ENCODE measurements at regions not wholly inside any gene's neighbourhood (a gene's known extent, or its start where the extent isn't known, plus 50 kb on each side); places are given as distances from the start of the nearest gene placed in this dataset.
"Not testable (repeated sequence)": the region's sequence is repeated elsewhere in the genome, so short reads cannot be mapped to it uniquely, and the experiment has no call there.

DNA sequence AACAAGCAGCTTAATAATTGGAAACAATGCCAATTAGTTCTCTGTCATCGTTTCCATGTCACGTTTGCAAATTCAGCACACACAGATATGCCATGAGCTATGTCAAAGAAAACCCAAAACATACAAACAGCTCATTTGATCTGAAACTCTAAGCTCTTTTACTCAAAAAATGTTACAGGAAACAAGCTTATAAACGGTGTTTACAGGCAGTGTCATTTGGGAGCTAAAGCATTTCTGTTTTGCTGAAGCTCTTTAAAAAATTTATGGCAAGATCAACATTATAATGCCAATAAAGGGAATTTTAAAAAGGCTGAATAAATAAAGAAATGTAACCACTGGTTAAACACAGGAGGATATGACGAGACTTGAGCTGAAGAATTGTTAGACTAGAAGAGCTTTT, 94.0 kb upstream of the HS3ST2 start:
- no peak overlapping the region for H3K4ac ChIP-seq (ENCODE audit: low read depth, low read length)
- H2AK5ac ChIP-seq (ENCODE audit: low read length) = no peak overlapping the region
- H2AFZ ChIP-seq (ENCODE audit: insufficient read depth, low read length, poor library complexity) = no peak overlapping the region
- no peak overlapping the region for H3K4me3 ChIP-seq (ENCODE audit: low read depth, low read length)
- H3K4me1 ChIP-seq (ENCODE audit: control insufficient read depth in 1 of 2, insufficient read depth in 2 of 2, low read length in 2 of 2) = no peaks in the 10 kb centered on the region
- no peaks in the 10 kb centered on the region for H3K79me2 ChIP-seq (ENCODE audit: control insufficient read depth, insufficient read depth, low read length, poor library complexity)
- no peak overlapping the region for H4K12ac ChIP-seq (ENCODE audit: low read depth, low read length)
- H3K36me3 ChIP-seq (ENCODE audit: control insufficient read depth in 1 of 2, insufficient read depth in 2 of 2, low read length in 2 of 2) = no peaks in the 10 kb centered on the region
- no peak overlapping the region for H3K23ac ChIP-seq (ENCODE audit: low read length)
- no peak for DNase-seq
- no peaks in the 10 kb centered on the region for H3K27me3 ChIP-seq (ENCODE audit: insufficient read depth, low read length)
- no peak overlapping the region for H2BK5ac ChIP-seq (ENCODE audit: low read depth, low read length, poor library complexity)
- H3K14ac ChIP-seq (ENCODE audit: low read length) = no peak overlapping the region
- H3K18ac ChIP-seq (ENCODE audit: low read length) = no peak overlapping the region
- no peak overlapping the region for H3K9ac ChIP-seq (ENCODE audit: low read length)
- no CpG with 5 or more reads among the region's 4 CpGs for WGBS (ENCODE audit: extremely low coverage, insufficient coverage, insufficient read length)
- H2BK120ac ChIP-seq (ENCODE audit: insufficient read depth, low read length, poor library complexity) = no peak overlapping the region
- H3K4me2 ChIP-seq (ENCODE audit: low read length) = no peak overlapping the region
- no peak overlapping the region for H3K27ac ChIP-seq (ENCODE audit: low read depth, low read length)
- H3K9me3 ChIP-seq (ENCODE audit: insufficient read depth, low read depth, low read length) = no peaks in the 10 kb centered on the region
- H4K8ac ChIP-seq (ENCODE audit: low read depth, low read length) = no peak overlapping the region
- H2BK12ac ChIP-seq (ENCODE audit: low read length) = no peak overlapping the region
- H4K91ac ChIP-seq (ENCODE audit: low read depth, low read length) = no peak overlapping the region
- no peaks in the 10 kb centered on the region for H3K79me1 ChIP-seq (ENCODE audit: low read length)

DNA sequence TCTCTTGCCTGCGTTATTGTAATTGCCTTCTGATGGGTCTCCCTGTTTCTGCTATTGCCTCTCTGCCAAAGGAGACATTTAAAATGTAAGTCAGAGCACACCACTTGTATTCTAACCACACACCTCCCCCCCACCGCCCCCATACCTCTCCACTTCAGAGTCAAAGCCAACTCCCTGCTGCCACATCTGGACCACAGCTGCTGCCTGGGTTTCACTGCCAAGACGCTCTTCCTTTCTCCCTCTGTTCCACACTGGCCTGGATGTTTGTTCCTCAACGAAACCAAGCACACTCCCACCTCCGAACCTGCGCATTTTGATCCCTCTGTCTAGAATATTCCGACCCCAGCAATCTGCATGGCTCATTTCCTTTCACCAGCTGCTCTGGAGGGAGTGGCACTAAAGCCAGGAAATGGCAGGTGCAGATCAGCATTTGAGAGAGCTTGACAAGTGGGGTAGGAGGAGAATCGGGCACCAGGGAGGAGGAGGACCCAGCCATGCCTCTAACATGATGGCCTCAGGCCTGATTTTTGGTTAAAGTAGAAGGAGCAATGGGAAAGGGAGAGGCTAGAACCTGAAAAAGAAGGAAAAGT, 92.4 kb upstream of the HS3ST2 start:
- Histone ChIP-seq H2AK5ac (ENCODE audit: low read length) (no peak overlapping the region), H3K14ac (ENCODE audit: low read length) (no peak overlapping the region), H3K4ac (ENCODE audit: low read depth, low read length) (no peak overlapping the region), H3K27ac (ENCODE audit: low read depth, low read length) (no peak overlapping the region), H3K36me3 (ENCODE audit: control insufficient read depth in 1 of 2, insufficient read depth in 2 of 2, low read length in 2 of 2) (no peaks in the 10 kb centered on the region), H3K4me2 (ENCODE audit: low read length) (no peak overlapping the region), H2BK120ac (ENCODE audit: insufficient read depth, low read length, poor library complexity) (no peak overlapping the region), H2BK5ac (ENCODE audit: low read depth, low read length, poor library complexity) (no peak overlapping the region), H3K79me2 (ENCODE audit: control insufficient read depth, insufficient read depth, low read length, poor library complexity) (no peaks in the 10 kb centered on the region), H3K9me3 (ENCODE audit: insufficient read depth, low read depth, low read length) (no peaks in the 10 kb centered on the region), H3K27me3 (ENCODE audit: insufficient read depth, low read length) (no peaks in the 10 kb centered on the region), H4K8ac (ENCODE audit: low read depth, low read length) (no peak overlapping the region), H3K4me3 (ENCODE audit: low read depth, low read length) (no peak overlapping the region), H2AFZ (ENCODE audit: insufficient read depth, low read length, poor library complexity) (no peak overlapping the region), H3K4me1 (ENCODE audit: control insufficient read depth in 1 of 2, insufficient read depth in 2 of 2, low read length in 2 of 2) (no peaks in the 10 kb centered on the region), H4K91ac (ENCODE audit: low read depth, low read length) (no peak overlapping the region), H3K9ac (ENCODE audit: low read length) (no peak overlapping the region), H4K12ac (ENCODE audit: low read depth, low read length) (no peak overlapping the region), H3K18ac (ENCODE audit: low read length) (no peak overlapping the region), H3K23ac (ENCODE audit: low read length) (no peak overlapping the region), H2BK12ac (ENCODE audit: low read length) (no peak overlapping the region), H3K79me1 (ENCODE audit: low read length) (no peaks in the 10 kb centered on the region)
- no peak for DNase-seq
- no CpG with 5 or more reads among the region's 8 CpGs for WGBS (ENCODE audit: extremely low coverage, insufficient coverage, insufficient read length)

DNA sequence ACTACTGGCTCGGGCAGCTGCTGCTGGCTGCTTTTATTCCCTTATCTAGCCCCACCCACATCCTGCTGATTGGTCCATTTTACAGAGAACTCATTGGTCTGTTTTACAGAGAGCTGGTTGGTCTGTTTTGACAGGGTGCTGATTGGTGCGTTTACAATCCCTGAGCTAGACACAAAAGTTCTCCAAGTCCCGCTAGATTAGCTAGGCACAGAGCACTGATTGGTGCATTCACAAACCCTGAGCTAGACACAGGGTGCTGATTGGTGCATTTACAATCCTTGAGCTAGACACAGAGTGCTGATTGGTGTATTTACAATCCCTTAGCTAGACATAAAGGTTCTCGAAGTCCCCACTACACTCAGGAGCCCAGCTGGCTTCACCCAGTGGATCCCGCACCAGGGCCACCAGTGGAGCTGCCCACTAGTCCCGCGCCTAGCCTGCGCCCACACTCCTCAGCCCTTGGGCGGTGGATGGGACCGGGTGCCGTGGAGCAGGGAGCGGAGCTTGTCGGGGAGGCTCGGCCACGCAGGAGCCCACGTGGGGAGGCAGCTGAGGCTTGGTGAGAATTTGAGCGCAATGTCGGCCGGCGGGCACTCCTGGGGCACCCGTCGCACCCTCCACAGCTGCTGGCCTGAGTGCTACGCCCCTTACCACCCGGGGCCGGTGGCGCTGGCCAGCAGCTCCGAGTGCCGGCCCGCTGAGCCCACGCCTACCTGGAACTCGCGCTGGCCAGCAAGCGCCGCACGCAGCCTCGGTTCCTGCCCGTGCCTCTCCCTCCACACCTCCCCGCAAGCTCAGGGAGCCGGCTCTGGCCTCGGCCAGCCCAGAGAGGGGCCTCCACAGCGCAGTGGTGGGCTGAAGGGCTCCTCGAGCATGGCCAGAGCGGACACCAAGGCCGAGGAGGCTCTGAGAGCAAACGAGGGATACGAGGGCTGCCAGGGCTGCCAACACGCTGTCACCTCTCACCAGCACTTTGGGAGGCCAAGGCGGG, 91.1 kb upstream of the HS3ST2 start:
- WGBS (ENCODE audit: extremely low coverage, insufficient coverage, insufficient read length) = no CpG with 5 or more reads among the region's 48 CpGs
- not testable (repeated sequence) for H3K4me3 ChIP-seq (ENCODE audit: low read depth, low read length); H3K9me3 ChIP-seq (ENCODE audit: insufficient read depth, low read depth, low read length)

DNA sequence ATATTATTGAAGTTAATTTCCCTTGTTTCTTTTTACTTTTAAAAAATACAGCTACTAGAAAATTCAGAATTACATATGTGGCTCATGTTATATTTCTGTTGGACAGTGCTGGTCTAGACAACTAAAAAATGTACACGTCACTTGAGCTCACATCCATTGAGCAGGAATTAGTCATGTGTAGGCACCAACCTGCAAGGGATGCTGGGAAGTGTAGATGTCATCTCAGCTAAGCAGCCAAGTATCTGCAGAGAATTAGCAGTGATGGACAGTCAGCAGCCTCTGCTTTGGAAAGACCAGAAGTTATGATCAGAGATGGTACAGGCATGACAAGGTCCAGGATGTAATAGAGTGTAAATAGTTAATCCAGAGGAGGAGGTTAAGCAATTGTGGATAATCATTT, 87.1 kb upstream of the HS3ST2 start:
- WGBS (ENCODE audit: extremely low coverage, insufficient coverage, insufficient read length) = no CpG with 5 or more reads among the region's 1 CpG
- H2AK5ac ChIP-seq (ENCODE audit: low read length) = no peak overlapping the region
- no peak for DNase-seq

More for the DNA sequence above, 91.1 kb upstream of the HS3ST2 start:
- not testable (repeated sequence) for H3K79me2 ChIP-seq (ENCODE audit: control insufficient read depth, insufficient read depth, low read length, poor library complexity); H3K14ac ChIP-seq (ENCODE audit: low read length); H3K4me1 ChIP-seq (ENCODE audit: control insufficient read depth in 1 of 2, insufficient read depth in 2 of 2, low read length in 2 of 2); H3K79me1 ChIP-seq (ENCODE audit: low read length); H4K8ac ChIP-seq (ENCODE audit: low read depth, low read length); H2AK5ac ChIP-seq (ENCODE audit: low read length); H3K4me2 ChIP-seq (ENCODE audit: low read length); H4K91ac ChIP-seq (ENCODE audit: low read depth, low read length); H3K36me3 ChIP-seq (ENCODE audit: control insufficient read depth in 1 of 2, insufficient read depth in 2 of 2, low read length in 2 of 2); H2AFZ ChIP-seq (ENCODE audit: insufficient read depth, low read length, poor library complexity); H3K27ac ChIP-seq (ENCODE audit: low read depth, low read length); H3K27me3 ChIP-seq (ENCODE audit: insufficient read depth, low read length); DNase-seq; H3K9ac ChIP-seq (ENCODE audit: low read length); H4K12ac ChIP-seq (ENCODE audit: low read depth, low read length); H3K4ac ChIP-seq (ENCODE audit: low read depth, low read length); H3K23ac ChIP-seq (ENCODE audit: low read length); H3K18ac ChIP-seq (ENCODE audit: low read length); H2BK5ac ChIP-seq (ENCODE audit: low read depth, low read length, poor library complexity); H2BK120ac ChIP-seq (ENCODE audit: insufficient read depth, low read length, poor library complexity); H2BK12ac ChIP-seq (ENCODE audit: low read length)

More for the DNA sequence above, 87.1 kb upstream of the HS3ST2 start:
- Histone ChIP-seq H3K79me2 (ENCODE audit: control insufficient read depth, insufficient read depth, low read length, poor library complexity) (no peaks in the 10 kb centered on the region), H3K23ac (ENCODE audit: low read length) (no peak overlapping the region), H3K4ac (ENCODE audit: low read depth, low read length) (no peak overlapping the region), H3K18ac (ENCODE audit: low read length) (no peak overlapping the region), H3K4me3 (ENCODE audit: low read depth, low read length) (no peak overlapping the region), H3K27ac (ENCODE audit: low read depth, low read length) (no peak overlapping the region), H4K91ac (ENCODE audit: low read depth, low read length) (no peak overlapping the region), H2BK12ac (ENCODE audit: low read length) (no peak overlapping the region), H2BK120ac (ENCODE audit: insufficient read depth, low read length, poor library complexity) (no peak overlapping the region), H3K4me1 (ENCODE audit: control insufficient read depth in 1 of 2, insufficient read depth in 2 of 2, low read length in 2 of 2) (no peaks in the 10 kb centered on the region), H3K14ac (ENCODE audit: low read length) (no peak overlapping the region), H3K9me3 (ENCODE audit: insufficient read depth, low read depth, low read length) (peaks cover 2% of the 10 kb centered on the region), H4K8ac (ENCODE audit: low read depth, low read length) (no peak overlapping the region), H3K9ac (ENCODE audit: low read length) (no peak overlapping the region), H3K79me1 (ENCODE audit: low read length) (no peaks in the 10 kb centered on the region), H3K36me3 (ENCODE audit: control insufficient read depth in 1 of 2, insufficient read depth in 2 of 2, low read length in 2 of 2) (no peaks in the 10 kb centered on the region), H2AFZ (ENCODE audit: insufficient read depth, low read length, poor library complexity) (no peak overlapping the region), H2BK5ac (ENCODE audit: low read depth, low read length, poor library complexity) (no peak overlapping the region), H4K12ac (ENCODE audit: low read depth, low read length) (no peak overlapping the region), H3K4me2 (ENCODE audit: low read length) (no peak overlapping the region), H3K27me3 (ENCODE audit: insufficient read depth, low read length) (no peaks in the 10 kb centered on the region)
